AG09319 (cell line): ENCODE measurements at regions not wholly inside any gene's neighbourhood (a gene's known extent, or its start where the extent isn't known, plus 50 kb on each side); places are given as distances from the start of the nearest gene placed in this dataset.
A peak's percentile ranks its signal among the peaks of the same experiment; 100 is the strongest.

ENCODE experiments used
- DNase-seq: peaks from one replicate; pipeline ENCODE4 v3.0.0-alpha.2; 2010; ENCODE audit warnings: low read depth; ENCODE audit errors: extremely low read depth
- CTCF ChIP-seq: IDR thresholded peaks from 2 replicates; pipeline ENCODE4 v1.5.1; 2011; ENCODE audit warnings: low read depth, mild to moderate bottlenecking, inconsistent platforms, low read length, moderate library complexity

GRCh38 chr7:22676385-22676784 lies 50.6 kb upstream of the IL6 start:
- DNase-seq: no peak
- TF ChIP-seq CTCF: no peak

- TF ChIP-seq CTCF: no peak
- DNase-seq: no peak
These were observed 51.1 kb upstream of the IL6 start for GRCh38 chr7:22675917-22676343.

- DNase-seq: no peak
- no peak for TF ChIP-seq CTCF
These were observed 51.6 kb upstream of the IL6 start for GRCh38 chr7:22675421-22675820.

GRCh38 chr7:22672846-22673680 lies 53.9 kb upstream of the IL6 start:
- DNase-seq: no peak
- TF ChIP-seq CTCF: no peak

- no peak for TF ChIP-seq CTCF
- peak; percentile 52 for DNase-seq
These were observed 55.7 kb upstream of the IL6 start for GRCh38 chr7:22671177-22671879.

- TF ChIP-seq CTCF: no peak
- no peak for DNase-seq
These were observed 56.6 kb upstream of the IL6 start for GRCh38 chr7:22670422-22670815.
